ENCODE measurements at regions not wholly inside any gene's neighbourhood (a gene's known extent, or its start where the extent isn't known, plus 50 kb on each side); places are given as distances from the start of the nearest gene placed in this dataset.

DNA sequence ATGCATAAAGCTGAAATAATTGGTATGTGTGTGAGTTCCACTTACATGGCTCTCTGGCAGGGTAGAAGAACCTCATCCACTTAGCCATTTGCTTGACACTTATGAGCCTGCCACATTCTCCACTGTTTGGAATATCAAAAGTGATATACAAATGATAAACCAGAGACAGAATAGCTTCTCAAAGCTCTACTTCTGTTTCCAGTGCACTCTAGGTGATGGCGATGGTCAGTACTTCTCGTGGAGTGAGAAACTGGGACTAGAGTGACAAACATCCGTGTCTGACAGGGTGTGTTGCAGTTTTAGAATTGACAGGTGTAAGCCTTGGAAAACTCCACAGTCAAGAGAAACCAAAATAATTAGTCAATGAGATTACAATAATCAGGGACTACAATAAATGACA lies 935.8 kb upstream of the TYRP1 start:
- no peak overlapping the region for H3K4me2 ChIP-seq (ENCODE audit: low read depth, low read length)
- no peaks in the 10 kb centered on the region for H3K9me3 ChIP-seq (replicated peaks; ENCODE audit: insufficient read depth, low read length)
- no peaks in the 10 kb centered on the region for H3K27me3 ChIP-seq (replicated peaks; ENCODE audit: insufficient read depth, low read length)
- H3K27ac ChIP-seq (ENCODE audit: low read length) = no peak overlapping the region
- no peaks in the 10 kb centered on the region for H3K4me1 ChIP-seq (ENCODE audit: low read length)
- no peak overlapping the region for H3K9ac ChIP-seq (ENCODE audit: low read length)
- H3F3A ChIP-seq (ENCODE audit: insufficient read depth, low read length) = no peaks in the 10 kb centered on the region
- H3K36me3 ChIP-seq (replicated peaks; ENCODE audit: insufficient read depth, low read length) = no peaks in the 10 kb centered on the region
- TF ChIP-seq EZH2 (optimal IDR thresholded peaks at IDR 0.05; ENCODE audit: low read depth, low read length) = no peak
- TF ChIP-seq, protein P1, sequence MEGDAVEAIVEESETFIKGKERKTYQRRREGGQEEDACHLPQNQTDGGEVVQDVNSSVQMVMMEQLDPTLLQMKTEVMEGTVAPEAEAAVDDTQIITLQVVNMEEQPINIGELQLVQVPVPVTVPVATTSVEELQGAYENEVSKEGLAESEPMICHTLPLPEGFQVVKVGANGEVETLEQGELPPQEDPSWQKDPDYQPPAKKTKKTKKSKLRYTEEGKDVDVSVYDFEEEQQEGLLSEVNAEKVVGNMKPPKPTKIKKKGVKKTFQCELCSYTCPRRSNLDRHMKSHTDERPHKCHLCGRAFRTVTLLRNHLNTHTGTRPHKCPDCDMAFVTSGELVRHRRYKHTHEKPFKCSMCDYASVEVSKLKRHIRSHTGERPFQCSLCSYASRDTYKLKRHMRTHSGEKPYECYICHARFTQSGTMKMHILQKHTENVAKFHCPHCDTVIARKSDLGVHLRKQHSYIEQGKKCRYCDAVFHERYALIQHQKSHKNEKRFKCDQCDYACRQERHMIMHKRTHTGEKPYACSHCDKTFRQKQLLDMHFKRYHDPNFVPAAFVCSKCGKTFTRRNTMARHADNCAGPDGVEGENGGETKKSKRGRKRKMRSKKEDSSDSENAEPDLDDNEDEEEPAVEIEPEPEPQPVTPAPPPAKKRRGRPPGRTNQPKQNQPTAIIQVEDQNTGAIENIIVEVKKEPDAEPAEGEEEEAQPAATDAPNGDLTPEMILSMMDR (IDR thresholded peaks at IDR 0.05; ENCODE audit: low read length) = no peak
- no peak for TF ChIP-seq EZH2phosphoT487 (IDR thresholded peaks at IDR 0.05; ENCODE audit: low read length)
- H3K9me2 ChIP-seq (replicated peaks; ENCODE audit: insufficient read depth, low read length) = no peaks in the 10 kb centered on the region
- no peaks in the 10 kb centered on the region for H3K79me2 ChIP-seq (ENCODE audit: low read length)
- no peak overlapping the region for H2AFZ ChIP-seq (ENCODE audit: low read length)
- H4K20me1 ChIP-seq (ENCODE audit: insufficient read depth, low read length) = no peaks in the 10 kb centered on the region
- no peak overlapping the region for H3K4me3 ChIP-seq (ENCODE audit: low read length)
- DNase-seq = no peak

DNA sequence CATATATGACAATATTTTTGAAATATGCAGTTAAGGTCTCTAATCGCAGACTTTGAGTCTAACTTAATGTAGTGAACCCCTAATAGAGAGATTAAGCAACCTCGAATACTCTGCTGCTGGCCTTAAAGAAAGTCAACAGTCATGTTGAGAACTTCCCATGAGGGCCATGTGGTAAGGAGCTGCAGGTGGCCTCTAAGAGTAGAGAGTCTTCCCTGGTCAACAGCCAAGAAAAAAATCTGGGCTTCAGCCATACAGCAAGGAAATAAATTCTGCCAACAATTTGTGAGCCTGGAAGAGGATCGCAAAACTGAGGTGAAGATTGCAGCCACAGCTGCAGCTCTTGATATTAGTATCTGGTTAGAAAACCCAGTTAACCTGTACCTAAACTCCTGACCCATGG lies 935.2 kb upstream of the TYRP1 start:
- Histone ChIP-seq H3K27ac (ENCODE audit: low read length) (no peak overlapping the region), H3K9me3 (replicated peaks; ENCODE audit: insufficient read depth, low read length) (no peaks in the 10 kb centered on the region), H3K4me2 (ENCODE audit: low read depth, low read length) (no peak overlapping the region), H3K9ac (ENCODE audit: low read length) (no peak overlapping the region), H3K4me3 (ENCODE audit: low read length) (no peak overlapping the region), H4K20me1 (ENCODE audit: insufficient read depth, low read length) (no peaks in the 10 kb centered on the region), H3K36me3 (replicated peaks; ENCODE audit: insufficient read depth, low read length) (no peaks in the 10 kb centered on the region), H3K27me3 (replicated peaks; ENCODE audit: insufficient read depth, low read length) (no peaks in the 10 kb centered on the region), H3K9me2 (replicated peaks; ENCODE audit: insufficient read depth, low read length) (no peaks in the 10 kb centered on the region), H3K4me1 (ENCODE audit: low read length) (no peaks in the 10 kb centered on the region), H3F3A (ENCODE audit: insufficient read depth, low read length) (no peaks in the 10 kb centered on the region), H2AFZ (ENCODE audit: low read length) (no peak overlapping the region), H3K79me2 (ENCODE audit: low read length) (no peaks in the 10 kb centered on the region)
- no peak for DNase-seq
- TF ChIP-seq EZH2 (optimal IDR thresholded peaks at IDR 0.05; ENCODE audit: low read depth, low read length) (no peak), EZH2phosphoT487 (IDR thresholded peaks at IDR 0.05; ENCODE audit: low read length) (no peak)
- TF ChIP-seq, protein P1 (IDR thresholded peaks at IDR 0.05; ENCODE audit: low read length) = no peak

DNA sequence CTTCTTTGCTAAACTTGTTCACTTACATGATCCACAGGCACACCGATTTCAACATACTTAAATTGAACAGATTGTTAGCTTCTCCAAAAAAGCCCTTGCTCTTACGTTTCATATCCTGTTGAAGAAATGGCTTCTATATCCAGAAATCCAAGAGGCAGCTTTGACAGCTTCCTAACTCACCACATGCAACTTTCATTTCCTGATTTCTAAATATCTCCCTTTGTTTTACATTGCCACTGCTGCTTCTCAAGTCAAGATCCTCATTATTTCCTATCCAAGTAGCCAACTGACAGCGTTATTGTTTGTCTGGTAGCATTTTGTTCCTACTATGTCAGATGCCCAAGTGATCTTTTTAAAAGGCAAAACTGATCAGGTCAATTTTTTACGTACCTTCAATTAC lies 913.2 kb upstream of the TYRP1 start:
- no peaks in the 10 kb centered on the region for H3F3A ChIP-seq (ENCODE audit: insufficient read depth, low read length)
- H4K20me1 ChIP-seq (ENCODE audit: insufficient read depth, low read length) = no peaks in the 10 kb centered on the region
- H3K36me3 ChIP-seq (replicated peaks; ENCODE audit: insufficient read depth, low read length) = no peaks in the 10 kb centered on the region
- no peak overlapping the region for H3K4me3 ChIP-seq (ENCODE audit: low read length)
- H3K4me1 ChIP-seq (ENCODE audit: low read length) = no peaks in the 10 kb centered on the region
- no peaks in the 10 kb centered on the region for H3K9me3 ChIP-seq (replicated peaks; ENCODE audit: insufficient read depth, low read length)
- no peaks in the 10 kb centered on the region for H3K79me2 ChIP-seq (ENCODE audit: low read length)
- no peak for DNase-seq
- H3K27ac ChIP-seq (ENCODE audit: low read length) = no peak overlapping the region
- no peaks in the 10 kb centered on the region for H3K9me2 ChIP-seq (replicated peaks; ENCODE audit: insufficient read depth, low read length)
- H3K27me3 ChIP-seq (replicated peaks; ENCODE audit: insufficient read depth, low read length) = no peaks in the 10 kb centered on the region
- no peak for TF ChIP-seq EZH2 (optimal IDR thresholded peaks at IDR 0.05; ENCODE audit: low read depth, low read length)
- no peak for TF ChIP-seq EZH2phosphoT487 (IDR thresholded peaks at IDR 0.05; ENCODE audit: low read length)
- TF ChIP-seq, protein P1 (IDR thresholded peaks at IDR 0.05; ENCODE audit: low read length) = no peak
- H3K4me2 ChIP-seq (ENCODE audit: low read depth, low read length) = no peak overlapping the region
- H3K9ac ChIP-seq (ENCODE audit: low read length) = no peak overlapping the region
- H2AFZ ChIP-seq (ENCODE audit: low read length) = no peak overlapping the region

Measured in MM.1S (cell line).